ENCODE measurements at regions not wholly inside any gene's neighbourhood (a gene's known extent, or its start where the extent isn't known, plus 50 kb on each side); places are given as distances from the start of the nearest gene placed in this dataset.

- no peaks in the 10 kb centered on the region for H3K36me3 ChIP-seq
- no peak overlapping the region for H3K4me3 ChIP-seq (replicated peaks in 1 of 3)
- no peak overlapping the region for H3K27ac ChIP-seq
- TF ChIP-seq POLR2A (IDR thresholded peaks at IDR 0.05) (no peak), CTCF (IDR thresholded peaks at IDR 0.05) (no peak)
- no peak for DNase-seq
- H3K4me1 ChIP-seq: peaks cover 0 to 4% of the 10 kb centered on the region in 2 donors
- intact Hi-C loops (cut with DNase I): no loop called here
- H3K27me3 ChIP-seq: no peaks in the 10 kb centered on the region
- 92 to 96% methylated on average over 4 to 5 of the region's 5 CpGs for WGBS, 2 donors
- H3K9me3 ChIP-seq: no peaks in the 10 kb centered on the region
These were observed 62.8 kb upstream of the ID2 start for GRCh38 chr2:8619071-8619470.

- H3K27ac ChIP-seq: no peak overlapping the region
- no peaks in the 10 kb centered on the region for H3K9me3 ChIP-seq
- peaks cover 0 to 5% of the 10 kb centered on the region in 2 donors for H3K4me1 ChIP-seq
- no peaks in the 10 kb centered on the region for H3K36me3 ChIP-seq
- H3K4me3 ChIP-seq (replicated peaks in 1 of 3): no peak overlapping the region
- no peak for TF ChIP-seq POLR2A (IDR thresholded peaks at IDR 0.05)
- DNase-seq: no peak
- intact Hi-C loops (cut with DNase I): no loop called here
- 87 to 89% methylated on average over 7 of the region's 7 CpGs for WGBS, 2 donors
- H3K27me3 ChIP-seq: no peaks in the 10 kb centered on the region
These were observed 61.1 kb upstream of the ID2 start for GRCh38 chr2:8620611-8621382.

- H3K9me3 ChIP-seq: no peaks in the 10 kb centered on the region
- DNase-seq: no peak
- peaks cover 0 to 5% of the 10 kb centered on the region in 2 donors for H3K4me1 ChIP-seq
- TF ChIP-seq CTCF (IDR thresholded peaks at IDR 0.05) (no peak), POLR2A (IDR thresholded peaks at IDR 0.05) (no peak)
- intact Hi-C loops (cut with DNase I): no loop called here
- no peaks in the 10 kb centered on the region for H3K36me3 ChIP-seq
- no peak overlapping the region for H3K4me3 ChIP-seq (replicated peaks in 1 of 3)
- H3K27me3 ChIP-seq: no peaks in the 10 kb centered on the region
- H3K27ac ChIP-seq: no peak overlapping the region
- WGBS, 2 donors: 87 to 90% methylated on average over 7 of the region's 7 CpGs
These were observed 59.5 kb upstream of the ID2 start for GRCh38 chr2:8622199-8622911.

- Histone ChIP-seq H3K36me3 (no peaks in the 10 kb centered on the region), H3K27ac (no peak overlapping the region), H3K4me3 (replicated peaks in 1 of 3) (no peak overlapping the region), H3K27me3 (no peaks in the 10 kb centered on the region), H3K4me1 (peaks cover 0 to 5% of the 10 kb centered on the region in 2 donors), H3K9me3 (no peaks in the 10 kb centered on the region)
- TF ChIP-seq CTCF (IDR thresholded peaks at IDR 0.05): no peak
- no peak for TF ChIP-seq POLR2A (IDR thresholded peaks at IDR 0.05)
- no peak for DNase-seq
- intact Hi-C loops (cut with DNase I): no loop called here
- 92 to 94% methylated on average over 12 to 13 of the region's 13 CpGs for WGBS, 2 donors
These were observed 58.9 kb upstream of the ID2 start for GRCh38 chr2:8622924-8623465.

- intact Hi-C loops (cut with DNase I): no loop called here
- H3K9me3 ChIP-seq: no peaks in the 10 kb centered on the region
- no peak overlapping the region for H3K27ac ChIP-seq
- no peaks in the 10 kb centered on the region for H3K36me3 ChIP-seq
- H3K4me3 ChIP-seq (replicated peaks in 1 of 3): no peak overlapping the region
- no peak for DNase-seq
- H3K27me3 ChIP-seq: no peaks in the 10 kb centered on the region
- TF ChIP-seq CTCF (IDR thresholded peaks at IDR 0.05) (no peak), POLR2A (IDR thresholded peaks at IDR 0.05) (no peak)
- peaks cover 4 to 10% of the 10 kb centered on the region in 2 donors for H3K4me1 ChIP-seq
- WGBS, 2 donors: 91 to 95% methylated on average over 12 of the region's 12 CpGs
These were observed 58.3 kb upstream of the ID2 start for GRCh38 chr2:8623576-8623957.
